ENCODE measurements at regions not wholly inside any gene's neighbourhood (a gene's known extent, or its start where the extent isn't known, plus 50 kb on each side); places are given as distances from the start of the nearest gene placed in this dataset.

DNA sequence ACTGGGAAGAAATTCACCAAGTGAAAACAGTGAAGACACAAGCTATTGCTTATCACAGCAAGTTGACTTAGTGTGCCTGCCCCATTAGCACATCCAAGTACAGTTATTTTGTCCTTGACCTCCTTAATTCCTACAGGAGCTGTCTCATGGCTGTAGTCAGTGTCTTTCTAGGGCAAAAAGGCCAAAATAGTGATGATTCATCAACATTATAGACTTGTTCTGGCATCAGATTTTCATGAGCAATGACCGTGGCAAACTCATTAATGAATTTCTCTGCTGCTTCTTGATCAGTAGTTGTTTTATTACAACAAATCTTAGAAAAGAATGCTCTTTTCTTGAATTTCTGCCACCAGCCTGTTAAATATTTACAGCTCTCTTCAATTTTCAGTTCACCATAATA is 1169.3 kb upstream of the DDX18 start:
- TF ChIP-seq POLR2AphosphoS5 (IDR thresholded peaks at IDR 0.05) = no peak
- no peak for TF ChIP-seq POLR2A (IDR thresholded peaks at IDR 0.05)
- TF ChIP-seq, protein P1, sequence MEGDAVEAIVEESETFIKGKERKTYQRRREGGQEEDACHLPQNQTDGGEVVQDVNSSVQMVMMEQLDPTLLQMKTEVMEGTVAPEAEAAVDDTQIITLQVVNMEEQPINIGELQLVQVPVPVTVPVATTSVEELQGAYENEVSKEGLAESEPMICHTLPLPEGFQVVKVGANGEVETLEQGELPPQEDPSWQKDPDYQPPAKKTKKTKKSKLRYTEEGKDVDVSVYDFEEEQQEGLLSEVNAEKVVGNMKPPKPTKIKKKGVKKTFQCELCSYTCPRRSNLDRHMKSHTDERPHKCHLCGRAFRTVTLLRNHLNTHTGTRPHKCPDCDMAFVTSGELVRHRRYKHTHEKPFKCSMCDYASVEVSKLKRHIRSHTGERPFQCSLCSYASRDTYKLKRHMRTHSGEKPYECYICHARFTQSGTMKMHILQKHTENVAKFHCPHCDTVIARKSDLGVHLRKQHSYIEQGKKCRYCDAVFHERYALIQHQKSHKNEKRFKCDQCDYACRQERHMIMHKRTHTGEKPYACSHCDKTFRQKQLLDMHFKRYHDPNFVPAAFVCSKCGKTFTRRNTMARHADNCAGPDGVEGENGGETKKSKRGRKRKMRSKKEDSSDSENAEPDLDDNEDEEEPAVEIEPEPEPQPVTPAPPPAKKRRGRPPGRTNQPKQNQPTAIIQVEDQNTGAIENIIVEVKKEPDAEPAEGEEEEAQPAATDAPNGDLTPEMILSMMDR (IDR thresholded peaks at IDR 0.05) = no peak
- Histone ChIP-seq H3K4me3 (no peak overlapping the region), H3K27me3 (replicated peaks; ENCODE audit: insufficient read depth) (no peaks in the 10 kb centered on the region), H3K27ac (no peak overlapping the region), H3K4me1 (replicated peaks) (no peaks in the 10 kb centered on the region), H3K36me3 (no peaks in the 10 kb centered on the region), H3K9me3 (no peaks in the 10 kb centered on the region)
- no peak for DNase-seq (ENCODE audit: low spot score)
- intact Hi-C loops (cut with DNase I) = no loop called here
- 24% methylated on average over 1 of the region's 1 CpG for WGBS

DNA sequence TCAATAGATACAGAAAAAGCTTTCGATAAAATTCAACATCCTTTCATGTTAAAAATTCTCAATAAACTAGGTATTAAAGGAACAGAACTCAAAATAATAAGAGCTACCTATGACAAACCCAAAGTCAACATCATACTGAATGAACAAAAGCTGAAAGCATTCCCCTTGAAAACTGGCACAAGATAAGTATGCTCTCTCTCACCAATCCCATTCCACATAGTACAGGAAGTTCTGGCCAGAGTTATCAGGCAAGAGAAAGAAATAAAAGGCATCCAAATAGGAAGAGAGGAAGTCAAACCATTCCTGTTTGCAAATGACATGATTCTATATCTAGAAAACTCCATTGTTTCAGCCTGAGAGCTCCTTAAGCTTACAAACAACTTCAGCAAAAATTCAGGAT is 1145.8 kb upstream of the DDX18 start:
- intact Hi-C loops (cut with DNase I) = no loop called here
- Histone ChIP-seq H3K4me1 (replicated peaks) (no peaks in the 10 kb centered on the region), H3K9me3 (no peaks in the 10 kb centered on the region), H3K27me3 (replicated peaks; ENCODE audit: insufficient read depth) (no peaks in the 10 kb centered on the region), H3K27ac (no peak overlapping the region), H3K36me3 (no peaks in the 10 kb centered on the region), H3K4me3 (no peak overlapping the region)
- TF ChIP-seq POLR2AphosphoS5 (IDR thresholded peaks at IDR 0.05) (no peak), POLR2A (IDR thresholded peaks at IDR 0.05) (no peak)
- TF ChIP-seq, protein P1 (IDR thresholded peaks at IDR 0.05) = no peak
- no peak for DNase-seq (ENCODE audit: low spot score)
- WGBS = 61% methylated on average over 1 of the region's 1 CpG

DNA sequence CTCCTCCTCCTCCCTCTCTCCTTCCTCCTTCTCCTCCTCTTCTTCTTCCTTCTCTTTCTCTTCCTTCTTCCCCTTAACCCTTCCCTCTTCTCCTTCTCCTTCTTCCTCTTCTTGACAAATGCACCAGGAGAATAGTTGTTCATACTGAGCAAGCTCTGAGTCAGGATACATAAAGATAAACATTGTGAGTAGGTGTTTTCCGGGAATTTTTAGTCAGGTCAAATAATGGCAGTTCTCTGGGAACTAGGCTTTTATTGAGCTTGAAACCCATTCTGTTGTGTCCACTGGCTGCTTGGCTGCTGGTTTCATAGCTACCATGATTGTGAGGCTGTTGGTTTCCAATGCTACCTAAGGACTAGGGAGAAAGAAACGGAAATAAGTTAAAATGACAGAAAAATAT is 1144.7 kb upstream of the DDX18 start:
- H3K4me1 ChIP-seq (replicated peaks) = no peaks in the 10 kb centered on the region
- H3K36me3 ChIP-seq = no peaks in the 10 kb centered on the region
- 75% methylated on average over 2 of the region's 2 CpGs for WGBS
- H3K9me3 ChIP-seq = no peaks in the 10 kb centered on the region
- no peak for DNase-seq (ENCODE audit: low spot score)
- no peaks in the 10 kb centered on the region for H3K27me3 ChIP-seq (replicated peaks; ENCODE audit: insufficient read depth)
- no peak overlapping the region for H3K4me3 ChIP-seq
- TF ChIP-seq, protein P1 (IDR thresholded peaks at IDR 0.05) = no peak
- no peak for TF ChIP-seq POLR2AphosphoS5 (IDR thresholded peaks at IDR 0.05)
- no peak for TF ChIP-seq POLR2A (IDR thresholded peaks at IDR 0.05)
- no peak overlapping the region for H3K27ac ChIP-seq
- intact Hi-C loops (cut with DNase I) = no loop called here

DNA sequence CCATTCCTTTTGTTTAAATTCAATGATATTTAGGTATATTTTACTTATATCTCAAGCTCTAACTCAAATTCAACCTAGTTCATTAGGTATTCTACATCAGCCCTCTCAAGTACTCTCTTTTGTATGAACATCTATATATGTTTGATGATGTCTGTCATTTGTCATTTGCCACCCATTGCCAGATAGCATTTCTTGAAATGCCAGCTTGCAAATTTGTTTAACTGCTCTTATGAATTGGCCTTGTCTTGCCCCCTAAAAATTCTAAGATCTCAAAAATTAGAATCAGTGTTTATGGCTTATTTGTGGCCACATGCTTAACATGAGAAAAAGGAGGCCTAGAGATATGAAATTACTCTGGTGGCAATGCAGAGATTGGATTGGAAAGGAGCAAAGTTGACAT is 1140.3 kb upstream of the DDX18 start:
- TF ChIP-seq POLR2A (IDR thresholded peaks at IDR 0.05) = no peak
- no peak for TF ChIP-seq POLR2AphosphoS5 (IDR thresholded peaks at IDR 0.05)
- TF ChIP-seq, protein P1 (IDR thresholded peaks at IDR 0.05) = no peak
- intact Hi-C loops (cut with DNase I) = no loop called here
- Histone ChIP-seq H3K27me3 (replicated peaks; ENCODE audit: insufficient read depth) (no peaks in the 10 kb centered on the region), H3K36me3 (no peaks in the 10 kb centered on the region), H3K4me3 (no peak overlapping the region), H3K4me1 (replicated peaks) (no peaks in the 10 kb centered on the region), H3K27ac (no peak overlapping the region), H3K9me3 (no peaks in the 10 kb centered on the region)
- DNase-seq (ENCODE audit: low spot score) = no peak

DNA sequence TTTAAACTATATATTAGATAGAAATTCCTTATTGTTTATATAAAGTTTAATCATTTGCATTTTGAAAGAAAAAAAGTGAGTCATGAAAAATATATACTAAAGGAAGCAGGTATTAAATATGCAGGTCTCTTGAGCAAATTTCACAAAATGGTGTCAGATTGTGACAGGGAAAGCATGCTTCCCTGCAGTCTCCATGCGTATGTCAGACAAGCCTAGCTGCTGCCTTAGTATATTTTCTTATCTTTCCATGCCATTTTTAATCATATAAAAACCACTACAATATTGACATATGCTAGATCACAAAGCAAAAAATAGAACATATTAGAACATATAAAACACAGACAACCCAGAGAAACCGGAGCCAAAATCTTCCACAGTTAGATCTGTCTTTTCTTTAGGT is 1137.7 kb upstream of the DDX18 start:
- TF ChIP-seq, protein P1 (IDR thresholded peaks at IDR 0.05) = no peak
- TF ChIP-seq POLR2A (IDR thresholded peaks at IDR 0.05) (no peak), POLR2AphosphoS5 (IDR thresholded peaks at IDR 0.05) (no peak)
- Histone ChIP-seq H3K9me3 (no peaks in the 10 kb centered on the region), H3K4me3 (no peak overlapping the region), H3K36me3 (no peaks in the 10 kb centered on the region), H3K27ac (no peak overlapping the region), H3K4me1 (replicated peaks) (no peaks in the 10 kb centered on the region), H3K27me3 (replicated peaks; ENCODE audit: insufficient read depth) (no peaks in the 10 kb centered on the region)
- WGBS = 60% methylated on average over 2 of the region's 2 CpGs
- intact Hi-C loops (cut with DNase I) = no loop called here
- DNase-seq (ENCODE audit: low spot score) = no peak
